ENCODE measurements at regions not wholly inside any gene's neighbourhood (a gene's known extent, or its start where the extent isn't known, plus 50 kb on each side); places are given as distances from the start of the nearest gene placed in this dataset.

DNA sequence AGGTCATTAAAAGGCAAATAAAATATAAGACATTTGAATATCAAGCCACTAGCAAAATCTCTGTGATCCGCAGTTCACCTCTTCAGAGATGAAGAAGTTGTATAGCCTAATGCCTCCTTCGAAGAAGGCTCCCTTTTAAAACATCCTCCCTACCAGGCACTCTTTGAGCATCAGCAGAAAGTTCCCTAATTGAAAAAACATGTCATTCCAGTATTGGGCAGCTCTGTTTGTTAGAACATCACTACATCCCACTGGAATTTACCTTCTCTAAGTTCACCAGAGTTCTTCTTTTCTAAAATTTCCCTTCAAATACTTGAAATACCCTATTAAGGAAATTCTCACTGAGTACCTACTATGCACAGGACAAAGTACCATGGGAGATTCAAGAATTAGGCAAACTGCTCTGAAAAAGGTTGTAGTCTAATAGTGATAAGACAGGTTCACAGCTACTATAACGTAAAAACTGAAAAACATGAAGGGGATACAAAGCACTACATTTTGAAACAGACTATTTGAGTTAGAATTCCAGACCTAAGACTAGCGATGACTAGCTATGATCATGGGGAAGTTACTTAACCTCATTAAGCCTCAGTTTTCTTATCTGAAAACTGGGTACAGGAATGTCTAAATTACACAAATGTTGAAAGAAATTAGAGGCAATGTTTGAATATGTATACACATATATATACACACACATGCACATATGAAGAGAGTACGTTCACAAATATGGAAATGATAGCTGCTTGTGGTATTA lies 128.7 kb downstream of the ELAPOR2 start:
- TF ChIP-seq, protein P1, sequence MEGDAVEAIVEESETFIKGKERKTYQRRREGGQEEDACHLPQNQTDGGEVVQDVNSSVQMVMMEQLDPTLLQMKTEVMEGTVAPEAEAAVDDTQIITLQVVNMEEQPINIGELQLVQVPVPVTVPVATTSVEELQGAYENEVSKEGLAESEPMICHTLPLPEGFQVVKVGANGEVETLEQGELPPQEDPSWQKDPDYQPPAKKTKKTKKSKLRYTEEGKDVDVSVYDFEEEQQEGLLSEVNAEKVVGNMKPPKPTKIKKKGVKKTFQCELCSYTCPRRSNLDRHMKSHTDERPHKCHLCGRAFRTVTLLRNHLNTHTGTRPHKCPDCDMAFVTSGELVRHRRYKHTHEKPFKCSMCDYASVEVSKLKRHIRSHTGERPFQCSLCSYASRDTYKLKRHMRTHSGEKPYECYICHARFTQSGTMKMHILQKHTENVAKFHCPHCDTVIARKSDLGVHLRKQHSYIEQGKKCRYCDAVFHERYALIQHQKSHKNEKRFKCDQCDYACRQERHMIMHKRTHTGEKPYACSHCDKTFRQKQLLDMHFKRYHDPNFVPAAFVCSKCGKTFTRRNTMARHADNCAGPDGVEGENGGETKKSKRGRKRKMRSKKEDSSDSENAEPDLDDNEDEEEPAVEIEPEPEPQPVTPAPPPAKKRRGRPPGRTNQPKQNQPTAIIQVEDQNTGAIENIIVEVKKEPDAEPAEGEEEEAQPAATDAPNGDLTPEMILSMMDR (IDR thresholded peaks at IDR 0.05): no peak
- no peak for TF ChIP-seq POLR2A (IDR thresholded peaks at IDR 0.05)
